Type B pancreatic cell (in vitro differentiated cells): ENCODE measurements at regions not wholly inside any gene's neighbourhood (a gene's known extent, or its start where the extent isn't known, plus 50 kb on each side); places are given as distances from the start of the nearest gene placed in this dataset.

ENCODE experiments used
- DNase-seq: peaks from one replicate; pipeline ENCODE4 v3.0.0; 2021; ENCODE audit warnings: mixed read lengths; ENCODE audit not compliant: unreplicated experiment; ENCODE audit errors: extremely low spot score
- H3K27ac Mint-ChIP-seq: 2 replicates; pipeline ENCODE4 v1.8.0; 2021; ENCODE audit warnings: mild to moderate bottlenecking, mixed read lengths
- H3K27me3 Mint-ChIP-seq: 2 replicates; pipeline ENCODE4 v1.8.0; 2021; ENCODE audit warnings: mixed read lengths
- H3K36me3 Mint-ChIP-seq: 2 replicates; pipeline ENCODE4 v1.8.0; 2021; ENCODE audit warnings: mixed read lengths
- H3K4me1 Mint-ChIP-seq: one replicate; pipeline ENCODE4 v1.8.0; 2021; ENCODE audit warnings: mixed read lengths; ENCODE audit not compliant: unreplicated experiment
- H3K4me3 Mint-ChIP-seq: 2 replicates; pipeline ENCODE4 v1.8.0; 2021; ENCODE audit warnings: mild to moderate bottlenecking, mixed read lengths
- H3K9me3 Mint-ChIP-seq: 2 replicates; pipeline ENCODE4 v1.8.0; 2021; ENCODE audit warnings: mixed read lengths
- CTCF ChIP-seq: fragments of 200-600 bp; sonication (generic); conservative IDR thresholded peaks from 2 replicates; pipeline ENCODE4 v1.5.0; 2021; ENCODE audit warnings: antibody characterized with exemption, mild to moderate bottlenecking

GRCh38 chr3:46093966-46094365, 66.7 kb upstream of the XCR1 start:
- TF ChIP-seq CTCF = no peak
- peak; percentile 2 for DNase-seq
- Mint-ChIP-seq H3K9me3 (peaks cover 3% of the 10 kb centered on the region), H3K27me3 (no peaks in the 10 kb centered on the region), H3K36me3 (no peaks in the 10 kb centered on the region), H3K27ac (no peak overlapping the region), H3K4me3 (no peak overlapping the region), H3K4me1 (no peaks in the 10 kb centered on the region)

DNA sequence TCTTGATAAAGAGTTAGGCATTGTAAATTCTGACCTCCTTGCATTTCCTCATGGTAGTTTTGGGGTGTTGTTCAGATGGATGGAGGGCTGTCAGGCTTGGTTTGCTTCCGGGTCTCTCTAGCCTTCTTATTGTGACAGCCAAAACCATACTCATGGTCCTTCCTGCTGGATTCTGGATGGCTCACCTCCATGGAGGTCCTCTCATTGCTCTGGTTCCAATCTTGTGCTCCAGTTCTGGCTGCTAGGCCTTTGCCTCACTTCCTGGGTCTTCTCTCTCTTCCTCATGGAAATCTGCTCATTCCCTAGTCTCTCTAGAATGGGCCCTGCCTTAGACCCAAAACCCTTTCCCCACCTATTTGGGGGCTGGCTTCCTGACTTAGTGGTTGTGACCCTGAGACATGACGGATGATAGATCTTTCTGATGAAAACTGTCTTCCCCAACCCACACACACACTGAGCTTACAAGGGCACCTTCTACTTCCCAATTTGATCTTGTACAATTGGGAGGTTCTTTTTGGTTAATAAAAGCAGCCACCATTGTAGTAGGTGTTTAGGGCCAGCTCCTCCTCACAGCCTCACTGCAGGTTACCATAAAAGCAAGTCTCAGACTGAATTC, 66.2 kb upstream of the XCR1 start:
- Mint-ChIP-seq H3K9me3 (peaks cover 1% of the 10 kb centered on the region), H3K27ac (no peak overlapping the region), H3K4me3 (no peak overlapping the region), H3K27me3 (no peaks in the 10 kb centered on the region), H3K36me3 (no peaks in the 10 kb centered on the region), H3K4me1 (no peaks in the 10 kb centered on the region)
- peak; percentile 3 for DNase-seq
- TF ChIP-seq CTCF = no peak

DNA sequence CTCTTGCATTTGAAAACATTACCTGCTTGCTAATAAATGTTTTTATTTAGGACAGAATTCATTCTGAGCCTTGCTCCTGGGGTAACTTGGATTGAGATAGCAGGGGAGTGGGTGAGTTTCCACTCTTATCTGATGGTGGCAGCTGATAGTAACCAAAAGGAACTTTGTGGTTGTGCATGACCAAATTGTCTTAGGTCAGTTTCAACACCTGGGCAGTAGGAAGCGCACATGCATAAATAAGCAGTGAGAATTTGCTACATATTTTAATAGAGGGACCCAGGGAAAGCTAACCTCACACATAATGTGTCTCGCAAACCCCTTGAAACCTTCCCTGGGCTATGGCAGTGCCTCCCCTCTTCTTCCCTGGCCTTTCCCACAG, 65.4 kb upstream of the XCR1 start:
- H3K4me3 Mint-ChIP-seq = no peak overlapping the region
- TF ChIP-seq CTCF = no peak
- no peak overlapping the region for H3K27ac Mint-ChIP-seq

DNA sequence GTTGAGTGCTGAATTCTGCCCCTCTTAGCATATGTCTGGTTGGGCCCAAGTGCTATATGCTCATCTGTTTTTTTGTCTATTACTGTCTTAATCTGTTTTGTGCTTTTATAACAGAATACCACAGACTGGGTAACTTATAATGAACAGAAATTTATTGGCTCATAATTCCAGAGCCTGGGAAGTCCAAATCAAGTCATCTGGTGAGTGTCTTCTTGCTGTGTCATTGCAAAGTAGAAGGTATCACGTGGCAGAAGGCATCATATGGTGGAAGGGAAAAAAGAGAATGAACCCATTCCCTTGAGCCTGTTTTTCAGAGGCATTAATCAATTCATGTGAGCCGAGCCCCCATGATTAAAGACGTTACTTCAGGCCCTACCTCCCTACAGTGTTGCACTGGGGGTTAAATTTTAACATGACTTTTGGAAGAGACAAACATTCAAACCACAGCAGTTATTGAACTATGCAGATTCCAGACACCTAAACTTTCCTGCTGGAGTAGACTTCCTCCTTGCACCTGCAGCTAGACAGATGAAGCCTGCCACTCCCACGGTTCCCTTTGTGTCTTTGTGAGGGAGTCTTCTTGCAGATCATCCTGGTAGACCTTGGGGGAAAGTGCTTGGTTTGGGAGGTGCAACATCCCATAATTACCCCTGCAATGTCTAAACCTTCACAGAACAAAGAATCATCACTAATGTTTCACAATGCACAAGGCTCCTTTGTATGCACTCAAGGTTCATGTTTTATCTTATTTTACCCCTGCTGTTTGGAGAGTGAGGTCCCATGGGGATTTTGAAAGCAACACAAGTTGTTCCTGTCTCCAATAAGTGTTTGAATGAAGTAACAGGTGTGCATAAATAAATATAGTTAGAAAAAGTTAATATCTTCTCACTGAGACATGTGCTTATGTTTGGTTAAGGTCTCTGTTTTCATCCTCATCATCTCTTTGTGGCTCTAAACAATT, 64.7 kb upstream of the XCR1 start:
- Mint-ChIP-seq H3K4me3 (no peak overlapping the region), H3K27ac (no peak overlapping the region), H3K27me3 (no peaks in the 10 kb centered on the region), H3K9me3 (no peaks in the 10 kb centered on the region), H3K36me3 (no peaks in the 10 kb centered on the region), H3K4me1 (no peaks in the 10 kb centered on the region)
- no peak for TF ChIP-seq CTCF
- peak; percentile 15 for DNase-seq

More for the DNA sequence above, 65.4 kb upstream of the XCR1 start:
- H3K9me3 Mint-ChIP-seq = no peaks in the 10 kb centered on the region
- no peaks in the 10 kb centered on the region for H3K36me3 Mint-ChIP-seq
- no peaks in the 10 kb centered on the region for H3K27me3 Mint-ChIP-seq
- no peaks in the 10 kb centered on the region for H3K4me1 Mint-ChIP-seq
- DNase-seq = peak; percentile 1

DNA sequence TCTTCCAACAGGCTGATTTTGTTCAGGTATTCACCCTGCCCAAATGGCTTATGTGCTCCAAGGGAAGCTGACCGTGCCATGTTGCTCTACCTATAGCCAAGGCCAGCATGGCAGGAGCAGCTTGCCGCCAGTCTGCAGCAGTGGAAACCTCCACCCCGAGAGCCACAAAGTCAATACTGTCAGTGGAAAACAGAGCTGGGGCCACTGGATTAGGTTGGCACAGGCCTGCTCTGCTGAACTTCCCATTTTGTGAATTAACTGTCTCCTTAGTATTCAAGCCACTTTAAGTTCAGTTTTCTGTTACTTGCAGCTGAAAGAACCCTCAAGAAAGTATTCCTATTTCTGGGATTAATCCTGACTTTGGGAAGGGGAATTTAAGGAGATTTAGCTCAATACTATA, 63.8 kb upstream of the XCR1 start:
- Mint-ChIP-seq H3K4me3 (no peak overlapping the region), H3K9me3 (no peaks in the 10 kb centered on the region)

More for the DNA sequence above, 63.8 kb upstream of the XCR1 start:
- no peak for TF ChIP-seq CTCF
- no peaks in the 10 kb centered on the region for H3K27me3 Mint-ChIP-seq
- no peak overlapping the region for H3K27ac Mint-ChIP-seq
- no peaks in the 10 kb centered on the region for H3K36me3 Mint-ChIP-seq
- DNase-seq = peak; percentile 20
- H3K4me1 Mint-ChIP-seq = no peaks in the 10 kb centered on the region
